AG09309 (cell line): ENCODE measurements at regions not wholly inside any gene's neighbourhood (a gene's known extent, or its start where the extent isn't known, plus 50 kb on each side); places are given as distances from the start of the nearest gene placed in this dataset.

Experiments used
- DNase-seq: peaks from one replicate; pipeline ENCODE4 v3.0.0-alpha.2; 2010; ENCODE audit warnings: low read depth
- H3K4me3 ChIP-seq: 2 replicates; pipeline ENCODE4 v1.5.1; 2011; ENCODE audit warnings: mild to moderate bottlenecking, low read depth, low read length, moderate library complexity; ENCODE audit not compliant: control insufficient read depth
- TF ChIP-seq, protein P1 (sequence below): IDR thresholded peaks from 2 replicates; pipeline ENCODE4 v1.5.1; 2011; ENCODE audit warnings: mild to moderate bottlenecking, low read depth, low read length, inconsistent platforms; ENCODE audit not compliant: insufficient read depth, control insufficient read depth; ENCODE audit errors: missing control alignments

DNA sequence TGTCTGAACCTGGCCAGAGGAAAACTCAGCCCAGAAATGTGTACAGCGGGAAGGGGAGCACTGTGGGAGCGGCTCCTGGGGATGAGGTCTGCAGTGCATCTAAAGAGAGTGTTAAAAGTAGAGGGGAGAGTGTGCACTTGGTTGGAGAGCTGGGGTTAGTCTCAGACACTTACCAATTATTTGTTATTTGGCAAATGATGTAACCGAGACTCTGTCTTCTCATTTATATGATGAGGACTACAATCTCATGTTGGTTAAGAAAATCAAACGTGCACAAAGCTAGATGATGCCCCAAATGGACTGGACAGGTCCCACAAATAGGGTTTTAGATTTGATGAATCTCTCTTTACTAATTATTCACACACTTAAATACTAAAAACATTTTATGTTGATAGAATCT, 962.4 kb downstream of the GATA3 start:
- TF ChIP-seq, protein P1, sequence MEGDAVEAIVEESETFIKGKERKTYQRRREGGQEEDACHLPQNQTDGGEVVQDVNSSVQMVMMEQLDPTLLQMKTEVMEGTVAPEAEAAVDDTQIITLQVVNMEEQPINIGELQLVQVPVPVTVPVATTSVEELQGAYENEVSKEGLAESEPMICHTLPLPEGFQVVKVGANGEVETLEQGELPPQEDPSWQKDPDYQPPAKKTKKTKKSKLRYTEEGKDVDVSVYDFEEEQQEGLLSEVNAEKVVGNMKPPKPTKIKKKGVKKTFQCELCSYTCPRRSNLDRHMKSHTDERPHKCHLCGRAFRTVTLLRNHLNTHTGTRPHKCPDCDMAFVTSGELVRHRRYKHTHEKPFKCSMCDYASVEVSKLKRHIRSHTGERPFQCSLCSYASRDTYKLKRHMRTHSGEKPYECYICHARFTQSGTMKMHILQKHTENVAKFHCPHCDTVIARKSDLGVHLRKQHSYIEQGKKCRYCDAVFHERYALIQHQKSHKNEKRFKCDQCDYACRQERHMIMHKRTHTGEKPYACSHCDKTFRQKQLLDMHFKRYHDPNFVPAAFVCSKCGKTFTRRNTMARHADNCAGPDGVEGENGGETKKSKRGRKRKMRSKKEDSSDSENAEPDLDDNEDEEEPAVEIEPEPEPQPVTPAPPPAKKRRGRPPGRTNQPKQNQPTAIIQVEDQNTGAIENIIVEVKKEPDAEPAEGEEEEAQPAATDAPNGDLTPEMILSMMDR = no peak
- H3K4me3 ChIP-seq = no peak overlapping the region
- no peak for DNase-seq

GRCh38 chr10:9018195-9019173, 964.0 kb downstream of the GATA3 start:
- TF ChIP-seq, protein P1 = no peak
- no peak for DNase-seq
- no peak overlapping the region for H3K4me3 ChIP-seq

DNA sequence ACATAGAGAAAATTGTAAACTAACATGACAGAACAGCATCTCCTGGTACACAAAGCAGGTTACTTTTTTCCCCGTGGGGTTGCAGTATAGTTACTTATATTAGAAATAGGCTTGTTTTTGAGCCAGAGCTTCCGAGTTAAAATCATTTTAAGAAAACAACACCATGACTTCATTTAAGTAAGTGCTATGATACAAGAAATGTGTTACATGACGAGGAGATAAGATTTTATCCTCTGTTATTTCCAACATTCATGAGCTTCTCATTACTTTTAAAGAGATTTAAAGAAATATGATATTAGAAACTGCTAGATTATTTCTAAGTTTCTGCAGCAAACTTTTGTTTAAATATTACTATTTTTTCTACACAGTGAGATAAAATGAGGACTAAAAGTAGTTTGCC, 968.7 kb downstream of the GATA3 start:
- no peak for DNase-seq
- TF ChIP-seq, protein P1 = no peak
- H3K4me3 ChIP-seq = no peak overlapping the region

DNA sequence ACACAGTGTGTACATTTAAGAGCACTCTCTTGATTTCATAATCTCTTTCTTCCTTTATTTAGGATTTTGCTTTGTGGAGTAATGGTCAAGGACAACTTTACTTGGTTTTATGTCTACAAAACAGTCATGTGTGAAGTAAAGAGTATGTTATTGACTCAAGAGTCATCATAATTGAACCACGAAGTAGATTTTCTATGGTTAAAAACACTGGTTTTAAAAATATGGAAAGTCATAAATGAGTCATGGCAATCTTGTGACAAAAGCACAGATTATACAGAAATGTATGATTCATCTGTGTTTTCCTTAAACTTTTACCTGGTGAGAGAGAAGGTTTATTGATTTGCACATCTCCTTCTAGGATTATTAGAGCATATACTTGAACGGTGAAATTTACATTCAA, 969.7 kb downstream of the GATA3 start:
- DNase-seq = no peak
- no peak overlapping the region for H3K4me3 ChIP-seq
- TF ChIP-seq, protein P1 = no peak

GRCh38 chr10:9028231-9028630, 973.7 kb downstream of the GATA3 start:
- DNase-seq = no peak
- no peak overlapping the region for H3K4me3 ChIP-seq
- TF ChIP-seq, protein P1 = no peak

- TF ChIP-seq, protein P1 = no peak
- no peak overlapping the region for H3K4me3 ChIP-seq
- no peak for DNase-seq
Observed at GRCh38 chr10:9035355-9035754, 980.9 kb downstream of the GATA3 start.
